ENCODE measurements at regions not wholly inside any gene's neighbourhood (a gene's known extent, or its start where the extent isn't known, plus 50 kb on each side); places are given as distances from the start of the nearest gene placed in this dataset.
"Not testable (repeated sequence)": the region's sequence is repeated elsewhere in the genome, so short reads cannot be mapped to it uniquely, and the experiment has no call there.

DNA sequence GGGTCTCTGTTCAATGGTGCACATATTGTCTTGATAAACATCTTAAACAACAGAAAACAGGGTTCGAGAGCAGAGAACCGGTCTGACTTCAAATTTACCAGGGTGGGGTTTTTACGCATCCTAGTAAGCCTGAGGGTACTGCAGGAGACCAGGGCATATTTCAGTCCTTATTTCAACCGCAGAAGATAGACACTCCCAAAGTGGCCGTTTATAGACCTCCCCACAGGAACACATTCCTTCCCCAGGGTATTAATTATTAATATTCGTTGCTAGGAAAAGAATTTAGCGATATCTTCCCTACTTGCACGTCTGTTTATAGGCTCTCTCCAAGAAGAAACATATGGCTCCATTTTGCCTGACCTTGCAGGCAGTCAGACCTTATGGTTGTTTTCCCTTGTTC lies 1063.2 kb downstream of the DNAJB9 start:
- DNase-seq (ENCODE audit: low read depth), result not testable (repeated sequence)

DNA sequence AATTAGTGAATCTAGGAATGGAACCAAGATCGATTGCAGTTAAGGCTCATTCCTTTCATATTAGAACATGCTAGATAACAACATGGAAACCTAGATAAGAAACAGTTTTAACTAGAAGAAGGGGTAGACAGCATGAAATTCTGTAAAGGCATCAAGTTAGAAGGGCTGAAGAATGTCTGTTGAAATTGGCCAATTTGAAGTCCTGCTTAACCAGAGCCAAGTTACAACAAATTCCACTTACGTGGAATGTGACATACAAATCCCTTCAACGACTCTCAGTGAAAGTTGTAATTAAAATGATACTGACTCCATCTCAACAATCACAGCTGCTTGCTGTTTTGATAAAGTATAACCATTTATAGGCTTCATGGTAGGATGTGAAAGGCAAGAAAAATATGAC lies 1065.7 kb downstream of the DNAJB9 start:
- no peak for DNase-seq (ENCODE audit: low read depth)

DNA sequence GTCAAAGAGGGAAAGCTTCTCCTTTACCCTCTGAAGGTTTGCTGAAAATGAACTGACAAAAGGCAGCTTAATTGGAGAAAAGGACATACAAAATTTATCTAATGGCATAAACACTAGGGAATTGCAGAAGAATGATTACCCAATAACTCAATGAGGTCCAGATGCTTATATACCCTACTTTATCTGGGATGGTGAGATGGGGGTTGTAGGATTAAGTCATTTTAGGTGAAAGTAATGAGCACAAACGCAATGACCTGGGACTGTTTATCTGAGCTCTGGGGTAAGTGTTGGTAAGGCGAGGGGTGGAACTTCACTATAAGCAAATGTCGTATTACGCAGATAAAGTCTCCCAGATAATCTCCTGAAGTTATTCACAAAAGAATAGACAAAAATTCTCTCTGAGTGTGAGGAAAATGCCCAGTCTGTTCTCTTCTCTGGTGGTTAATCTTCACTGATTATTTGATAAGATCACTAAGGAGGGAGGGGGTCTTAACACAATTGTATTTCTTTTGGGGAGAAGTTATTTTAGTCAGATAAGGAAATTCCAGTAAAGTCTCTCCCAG lies 1067.8 kb downstream of the DNAJB9 start:
- no peak for DNase-seq (ENCODE audit: low read depth)

DNA sequence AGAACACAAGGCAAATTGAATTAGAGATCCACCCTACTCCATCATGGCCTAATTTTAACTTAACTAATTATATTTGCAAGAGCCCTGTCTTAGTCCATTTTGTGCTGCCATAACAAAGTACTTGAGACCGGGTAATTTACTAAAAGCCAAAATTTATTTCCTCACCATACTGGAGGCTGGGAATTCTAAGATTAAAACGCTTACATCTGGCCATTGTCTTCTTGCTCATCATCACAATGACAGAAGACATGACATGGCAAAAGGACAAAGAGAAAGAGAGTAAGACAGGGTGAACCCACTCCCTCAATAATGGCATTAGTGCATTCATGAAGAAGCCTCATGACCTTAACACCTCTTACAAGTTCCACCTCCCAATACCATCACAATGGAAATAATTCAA lies 1068.6 kb downstream of the DNAJB9 start:
- DNase-seq (ENCODE audit: low read depth), result no peak

GRCh38 chr7:109639561-109639960 lies 1069.9 kb downstream of the DNAJB9 start:
- no peak for DNase-seq (ENCODE audit: low read depth)

- no peak for DNase-seq (ENCODE audit: low read depth)
Observed at GRCh38 chr7:109641445-109641844, 1071.8 kb downstream of the DNAJB9 start.

DNA sequence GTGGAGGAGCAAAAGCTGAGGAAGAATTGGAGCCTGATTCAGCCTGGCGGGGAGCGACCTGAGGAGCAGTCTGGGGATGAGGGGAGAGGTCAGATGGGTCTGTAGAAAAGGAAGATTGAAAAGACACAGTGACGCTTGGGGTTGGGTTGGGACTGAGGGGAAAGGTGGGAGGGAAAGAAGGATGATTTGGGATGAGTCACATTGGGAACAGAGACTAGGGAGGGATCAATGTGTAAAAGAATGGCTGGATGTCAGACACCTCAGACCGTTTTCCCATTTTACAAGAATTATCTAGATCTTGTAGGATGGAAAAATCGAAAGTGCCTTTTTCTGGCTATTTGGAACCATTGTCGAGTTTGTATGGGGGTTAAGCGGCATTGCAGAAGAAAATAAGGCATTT lies 1076.5 kb downstream of the DNAJB9 start:
- no peak for DNase-seq (ENCODE audit: low read depth)

DNA sequence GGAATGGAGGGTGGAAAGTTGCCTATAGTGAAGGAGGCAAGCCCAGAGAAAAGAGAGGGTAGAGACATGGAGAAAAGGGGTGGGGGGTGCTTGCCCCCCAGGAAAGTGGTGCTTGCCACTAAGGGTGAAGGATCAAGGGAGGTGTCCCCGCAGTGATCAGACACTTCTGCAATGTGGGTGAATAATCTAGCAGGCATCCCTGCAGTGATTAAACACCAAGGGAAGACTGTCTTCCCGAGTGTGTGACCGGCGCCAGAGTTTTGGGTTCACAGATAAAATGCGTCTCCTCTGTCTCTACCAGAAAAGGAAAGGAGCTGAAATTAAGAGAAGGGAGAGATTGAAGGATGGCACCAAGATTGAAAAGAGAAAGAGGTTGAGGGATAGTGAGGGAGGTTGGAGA lies 1076.9 kb downstream of the DNAJB9 start:
- DNase-seq (ENCODE audit: low read depth), result not testable (repeated sequence)

DNA sequence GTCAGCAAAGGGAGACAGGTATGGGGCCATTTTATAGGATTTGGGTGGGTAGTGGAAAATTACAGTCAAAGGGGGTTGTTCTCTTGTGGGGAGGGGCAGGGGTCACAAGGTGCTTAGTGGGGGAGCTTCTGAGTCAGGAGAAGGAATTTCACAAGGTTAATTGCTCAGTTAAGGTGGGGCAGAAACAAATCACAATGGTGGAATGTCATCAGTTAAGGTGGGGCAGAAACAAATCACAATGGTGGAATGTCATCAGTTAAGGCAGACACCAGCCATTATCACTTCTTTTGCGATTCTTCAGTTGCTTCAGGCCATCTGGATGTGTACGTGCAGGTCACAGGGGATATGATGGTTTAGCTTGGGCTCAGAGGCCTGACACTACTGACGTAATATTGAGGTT lies 1077.6 kb downstream of the DNAJB9 start:
- DNase-seq (ENCODE audit: low read depth), result not testable (repeated sequence)

GRCh38 chr7:109659261-109659660 lies 1089.6 kb downstream of the DNAJB9 start:
- DNase-seq (ENCODE audit: low read depth), result no peak

DNA sequence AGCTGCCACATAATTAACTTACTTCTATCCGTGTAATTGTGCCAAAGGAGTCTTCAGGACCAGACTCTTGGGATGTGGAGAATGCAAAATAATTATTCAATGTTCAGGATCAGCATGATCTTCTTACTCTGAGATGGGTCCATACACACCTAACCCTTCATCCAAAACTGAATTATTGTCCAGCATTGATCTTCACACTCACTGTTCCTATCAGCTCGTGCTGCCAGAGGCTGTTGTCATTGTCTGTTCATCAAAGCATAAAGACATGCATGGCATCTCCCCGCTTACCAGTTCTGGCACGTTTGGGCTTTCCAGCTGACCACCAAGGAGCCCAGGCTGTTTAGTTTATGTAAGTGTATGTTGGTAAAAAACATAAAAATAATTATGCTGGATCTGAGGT lies 1090.7 kb downstream of the DNAJB9 start:
- no peak for DNase-seq (ENCODE audit: low read depth)

GRCh38 chr7:109663806-109664205 lies 1094.1 kb downstream of the DNAJB9 start:
- no peak for DNase-seq (ENCODE audit: low read depth)

DNA sequence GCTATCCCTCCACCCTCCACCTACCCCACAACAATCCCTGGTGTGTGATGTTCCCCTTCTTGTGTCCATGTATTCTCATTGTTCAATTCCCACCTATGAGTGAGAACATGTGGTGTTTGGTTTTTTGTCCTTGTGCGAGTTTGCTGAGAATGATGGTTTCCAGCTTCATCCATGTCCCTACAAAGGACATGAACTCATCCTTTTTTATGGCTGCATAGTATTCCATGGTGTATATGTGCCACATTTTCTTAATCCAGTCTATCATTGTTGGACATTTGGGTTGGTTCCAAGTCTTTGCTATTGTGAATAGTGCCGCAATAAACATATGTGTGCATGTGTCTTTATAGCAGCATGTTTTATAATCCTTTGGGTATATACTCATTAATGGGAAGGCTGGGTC lies 1117.6 kb downstream of the DNAJB9 start:
- not testable (repeated sequence) for DNase-seq (ENCODE audit: low read depth)

DNA sequence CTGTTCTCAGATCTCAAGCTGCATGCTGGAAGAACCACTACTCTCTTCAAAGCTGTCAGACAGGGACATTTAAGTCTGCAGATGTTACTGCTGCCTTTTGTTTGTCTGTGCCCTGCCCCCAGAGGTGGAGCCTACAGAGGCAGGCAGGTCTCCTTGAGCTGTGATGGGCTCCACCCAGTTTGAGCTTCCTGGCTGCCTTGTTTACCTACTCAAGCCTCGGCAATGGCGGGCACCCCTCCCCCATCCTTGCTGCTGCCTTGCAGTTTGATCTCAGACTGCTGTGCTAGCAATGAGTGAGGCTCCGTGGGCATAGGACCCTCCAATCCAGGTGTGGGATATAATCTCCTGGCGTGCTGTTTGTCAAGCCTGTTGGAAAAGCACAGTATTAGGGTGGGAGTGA lies 1122.9 kb downstream of the DNAJB9 start:
- not testable (repeated sequence) for DNase-seq (ENCODE audit: low read depth)

GRCh38 chr7:109694149-109695071 lies 1124.7 kb downstream of the DNAJB9 start:
- no peak for DNase-seq (ENCODE audit: low read depth)

GRCh38 chr7:109695419-109695818 lies 1125.7 kb downstream of the DNAJB9 start:
- no peak for DNase-seq (ENCODE audit: low read depth)

DNA sequence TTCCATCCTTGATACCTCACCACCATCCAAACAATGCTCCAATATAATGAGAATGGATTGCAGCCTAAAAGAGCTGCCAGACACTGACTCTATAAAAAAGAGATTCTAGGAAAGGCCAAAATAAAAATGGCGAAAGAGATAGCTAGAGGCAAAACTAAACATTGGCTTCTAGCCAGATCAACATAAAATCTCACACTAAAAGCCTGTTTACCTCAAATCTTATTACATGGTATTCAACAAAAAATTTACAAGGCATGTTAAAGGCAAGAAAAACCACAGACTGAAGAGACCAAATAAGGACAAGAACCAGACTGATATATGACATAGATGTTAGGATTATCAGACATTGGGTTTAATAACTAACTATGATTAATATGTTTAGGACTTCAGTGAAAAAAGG lies 1127.0 kb downstream of the DNAJB9 start:
- DNase-seq (ENCODE audit: low read depth), result no peak

GRCh38 chr7:109699661-109700060 lies 1130.0 kb downstream of the DNAJB9 start:
- no peak for DNase-seq (ENCODE audit: low read depth)

DNA sequence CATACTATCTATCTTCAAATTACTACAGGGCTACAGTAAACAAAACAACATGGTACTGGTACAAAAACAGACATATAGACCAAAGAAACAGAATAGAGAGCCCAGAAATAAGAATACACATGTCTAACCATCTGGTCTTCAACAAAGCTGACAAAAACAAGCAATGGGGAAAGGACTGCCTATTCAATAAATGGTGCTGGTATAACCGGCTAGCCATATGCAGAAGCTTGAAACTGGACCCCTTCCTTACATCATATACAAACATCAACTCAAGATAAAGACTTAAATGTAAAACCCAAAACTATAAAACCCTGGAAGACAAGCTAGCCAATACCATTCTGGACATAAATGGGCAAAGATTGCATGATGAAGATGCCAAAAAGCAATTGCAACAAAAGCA lies 1143.7 kb downstream of the DNAJB9 start:
- DNase-seq (ENCODE audit: low read depth), result no peak

DNA sequence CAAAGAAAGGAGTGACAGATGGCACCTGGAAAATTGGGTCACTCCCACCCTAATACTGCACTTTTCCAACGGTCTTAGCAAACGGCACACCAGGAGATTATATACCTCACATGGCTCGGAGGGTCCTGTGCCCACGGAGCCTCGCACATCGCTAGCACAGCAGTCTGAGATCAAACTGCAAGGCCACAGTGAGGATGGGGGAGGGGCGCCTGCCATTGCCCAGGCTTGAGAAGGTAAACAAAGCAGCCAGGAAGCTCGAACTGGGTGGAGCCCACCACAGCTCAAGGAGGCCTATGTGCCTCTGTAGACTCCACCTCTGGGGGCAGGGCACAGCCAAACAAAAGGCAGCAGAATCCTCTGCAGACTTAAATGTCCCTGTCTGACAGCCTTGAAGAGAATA lies 1149.7 kb downstream of the DNAJB9 start:
- not testable (repeated sequence) for DNase-seq (ENCODE audit: low read depth)

GRCh38 chr7:109734601-109735000 lies 1164.9 kb downstream of the DNAJB9 start:
- DNase-seq (ENCODE audit: low read depth), result no peak

GRCh38 chr7:109735881-109736280 lies 1166.2 kb downstream of the DNAJB9 start:
- DNase-seq (ENCODE audit: low read depth), result no peak

GRCh38 chr7:109745677-109746410 lies 1176.2 kb downstream of the DNAJB9 start:
- no peak for DNase-seq (ENCODE audit: low read depth)
